ENCODE measurements at regions not wholly inside any gene's neighbourhood (a gene's known extent, or its start where the extent isn't known, plus 50 kb on each side); places are given as distances from the start of the nearest gene placed in this dataset.

DNA sequence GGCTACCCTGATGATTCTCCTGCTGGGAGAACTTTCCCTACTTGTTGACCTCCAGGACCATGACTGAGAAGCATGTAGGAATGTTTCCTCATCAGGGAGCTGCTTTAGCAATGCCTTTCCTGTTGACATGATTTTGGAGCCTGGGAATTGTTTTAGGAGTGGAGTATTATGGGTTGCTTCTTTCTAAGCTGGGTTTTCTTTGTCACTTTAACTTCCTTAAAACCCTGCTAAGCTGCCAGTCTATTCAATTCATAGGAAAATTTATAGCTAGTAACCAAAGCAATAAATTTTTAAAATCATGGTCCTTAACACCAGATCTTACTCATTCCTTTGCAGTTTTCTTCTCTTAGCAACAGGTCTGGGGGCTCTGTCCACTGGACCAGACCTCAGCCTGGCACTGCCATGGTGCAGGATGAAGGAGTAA lies 125.6 kb upstream of the TACR1 start:
- DNase-seq (no peak), ATAC-seq (ENCODE audit: low FRiP score in 2 of 2) (no peak)
- H3K9me3 ChIP-seq: no peaks in the 10 kb centered on the region
- no peaks in the 10 kb centered on the region for H3K4me1 ChIP-seq
- no peak for TF ChIP-seq CTCF (IDR thresholded peaks at IDR 0.05)
- no peak for TF ChIP-seq EP300 (IDR thresholded peaks at IDR 0.05)
- TF ChIP-seq POLR2A (IDR thresholded peaks at IDR 0.05): no peak
- H3K27me3 ChIP-seq: no peaks in the 10 kb centered on the region
- H3K36me3 ChIP-seq: no peaks in the 10 kb centered on the region
- no peak overlapping the region for H3K4me3 ChIP-seq
- no peak overlapping the region for H3K27ac ChIP-seq

DNA sequence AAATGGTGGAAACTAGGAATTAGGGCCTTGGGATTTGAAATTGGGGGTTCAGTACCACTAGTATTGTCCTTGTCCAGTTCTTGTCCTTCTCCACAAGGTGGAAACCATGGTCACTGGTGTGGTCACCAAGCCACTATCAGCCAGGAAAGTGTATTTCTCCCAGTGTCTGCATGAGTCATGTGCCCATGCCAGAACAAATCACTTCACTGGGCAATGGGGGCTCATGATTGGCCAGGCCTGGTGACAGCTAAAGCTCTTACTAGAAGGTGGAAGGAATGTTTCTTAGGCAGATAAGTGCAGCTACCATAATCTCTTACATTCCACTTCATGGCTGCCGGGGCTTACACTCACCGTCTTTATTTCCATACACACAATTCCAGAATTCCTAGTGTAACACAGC lies 124.8 kb upstream of the TACR1 start:
- H3K27me3 ChIP-seq: no peaks in the 10 kb centered on the region
- H3K4me3 ChIP-seq: no peak overlapping the region
- H3K27ac ChIP-seq: no peak overlapping the region
- H3K9me3 ChIP-seq: no peaks in the 10 kb centered on the region
- H3K36me3 ChIP-seq: no peaks in the 10 kb centered on the region
- no peak for DNase-seq
- no peak for ATAC-seq (ENCODE audit: low FRiP score in 2 of 2)
- H3K4me1 ChIP-seq: no peaks in the 10 kb centered on the region
- 100% methylated on average over 2 of the region's 2 CpGs for WGBS, 2 donors
- no peak for TF ChIP-seq EP300 (IDR thresholded peaks at IDR 0.05)
- no peak for TF ChIP-seq POLR2AphosphoS5 (IDR thresholded peaks at IDR 0.05)
- no peak for TF ChIP-seq POLR2A (IDR thresholded peaks at IDR 0.05)

GRCh38 chr2:75321599-75321922 lies 122.2 kb upstream of the TACR1 start:
- no peaks in the 10 kb centered on the region for H3K36me3 ChIP-seq
- DNase-seq (no peak), ATAC-seq (ENCODE audit: low FRiP score in 2 of 2) (no peak)
- H3K4me1 ChIP-seq: no peaks in the 10 kb centered on the region
- 57 to 61% methylated on average over 2 of the region's 2 CpGs for WGBS, 2 donors
- no peaks in the 10 kb centered on the region for H3K9me3 ChIP-seq
- TF ChIP-seq EP300 (IDR thresholded peaks at IDR 0.05): no peak
- no peak for TF ChIP-seq CTCF (IDR thresholded peaks at IDR 0.05)
- TF ChIP-seq POLR2A (IDR thresholded peaks at IDR 0.05): no peak
- TF ChIP-seq POLR2AphosphoS5 (IDR thresholded peaks at IDR 0.05): no peak
- no peaks in the 10 kb centered on the region for H3K27me3 ChIP-seq
- H3K4me3 ChIP-seq: no peak overlapping the region
- no peak overlapping the region for H3K27ac ChIP-seq

GRCh38 chr2:75320898-75321598 lies 121.7 kb upstream of the TACR1 start:
- no peak overlapping the region for H3K27ac ChIP-seq
- H3K27me3 ChIP-seq: no peaks in the 10 kb centered on the region
- ATAC-seq (ENCODE audit: low FRiP score in 2 of 2) (no peak), DNase-seq (no peak)
- WGBS, 2 donors: 75 to 76% methylated on average over 4 of the region's 4 CpGs
- no peaks in the 10 kb centered on the region for H3K36me3 ChIP-seq
- no peaks in the 10 kb centered on the region for H3K9me3 ChIP-seq
- no peak overlapping the region for H3K4me3 ChIP-seq
- no peak for TF ChIP-seq POLR2AphosphoS5 (IDR thresholded peaks at IDR 0.05)
- no peak for TF ChIP-seq CTCF (IDR thresholded peaks at IDR 0.05)
- no peak for TF ChIP-seq EP300 (IDR thresholded peaks at IDR 0.05)
- TF ChIP-seq POLR2A (IDR thresholded peaks at IDR 0.05): no peak
- no peaks in the 10 kb centered on the region for H3K4me1 ChIP-seq

GRCh38 chr2:75319951-75320350 lies 120.6 kb upstream of the TACR1 start:
- Histone ChIP-seq H3K36me3 (no peaks in the 10 kb centered on the region), H3K27me3 (no peaks in the 10 kb centered on the region), H3K27ac (no peak overlapping the region), H3K9me3 (no peaks in the 10 kb centered on the region), H3K4me3 (no peak overlapping the region), H3K4me1 (no peaks in the 10 kb centered on the region)
- ATAC-seq (ENCODE audit: low FRiP score in 2 of 2) (no peak), DNase-seq (no peak)
- TF ChIP-seq CTCF (IDR thresholded peaks at IDR 0.05) (no peak), POLR2AphosphoS5 (IDR thresholded peaks at IDR 0.05) (no peak)
- WGBS, 2 donors: 79 to 91% methylated on average over 2 of the region's 2 CpGs

All from upper lobe of left lung (tissue), 6 donors.